ELR (cell line): ENCODE measurements at regions not wholly inside any gene's neighbourhood (a gene's known extent, or its start where the extent isn't known, plus 50 kb on each side); places are given as distances from the start of the nearest gene placed in this dataset.
A peak's percentile ranks its signal among the peaks of the same experiment; 100 is the strongest.
"Not testable (repeated sequence)": the region's sequence is repeated elsewhere in the genome, so short reads cannot be mapped to it uniquely, and the experiment has no call there.

Experiments
- DNase-seq: peaks from one replicate; pipeline ENCODE4 v3.0.0-alpha.2; 2015; ENCODE audit warnings: low read depth

- peak; percentile 77 for DNase-seq
These were observed 201.9 kb downstream of the DAD1 start for GRCh38 chr14:22386924-22387775.

GRCh38 chr14:22384974-22385526 is 204.0 kb downstream of the DAD1 start:
- DNase-seq, result no peak

GRCh38 chr14:22384167-22384549 is 204.9 kb downstream of the DAD1 start:
- no peak for DNase-seq

- no peak for DNase-seq
These were observed 205.4 kb downstream of the DAD1 start for GRCh38 chr14:22383515-22384166.

GRCh38 chr14:22382955-22383354 is 206.1 kb downstream of the DAD1 start:
- DNase-seq, result no peak

GRCh38 chr14:22382395-22382794 is 206.6 kb downstream of the DAD1 start:
- DNase-seq, result no peak

GRCh38 chr14:22381766-22382165 is 207.3 kb downstream of the DAD1 start:
- no peak for DNase-seq

- no peak for DNase-seq
These were observed 207.6 kb downstream of the DAD1 start for GRCh38 chr14:22381408-22381760.

GRCh38 chr14:22380571-22381407 is 208.2 kb downstream of the DAD1 start:
- no peak for DNase-seq

- no peak for DNase-seq
These were observed 209.3 kb downstream of the DAD1 start for GRCh38 chr14:22379727-22380126.

- DNase-seq, result no peak
These were observed 210.8 kb downstream of the DAD1 start for GRCh38 chr14:22378181-22378580.

GRCh38 chr14:22375321-22375930 is 213.6 kb downstream of the DAD1 start:
- peak; percentile 62 for DNase-seq

- no peak for DNase-seq
These were observed 218.8 kb downstream of the DAD1 start for GRCh38 chr14:22370084-22370847.

- no peak for DNase-seq
These were observed 230.3 kb downstream of the DAD1 start for GRCh38 chr14:22358726-22359125.

- DNase-seq, result not testable (repeated sequence)
These were observed 239.7 kb downstream of the DAD1 start for GRCh38 chr14:22349281-22349680.

- DNase-seq, result no peak
These were observed 244.4 kb downstream of the DAD1 start for GRCh38 chr14:22344673-22345072.

- not testable (repeated sequence) for DNase-seq
These were observed 244.8 kb downstream of the DAD1 start for GRCh38 chr14:22344209-22344608.

GRCh38 chr14:22341049-22341448 is 248.0 kb downstream of the DAD1 start:
- no peak for DNase-seq

GRCh38 chr14:22338917-22339715 is 249.9 kb downstream of the DAD1 start:
- no peak for DNase-seq

- no peak for DNase-seq
These were observed 250.6 kb downstream of the DAD1 start for GRCh38 chr14:22338381-22338780.
